AG09319 (cell line): ENCODE measurements at regions not wholly inside any gene's neighbourhood (a gene's known extent, or its start where the extent isn't known, plus 50 kb on each side); places are given as distances from the start of the nearest gene placed in this dataset.

Experiments used
- DNase-seq: peaks from one replicate; pipeline ENCODE4 v3.0.0-alpha.2; 2010; ENCODE audit warnings: low read depth; ENCODE audit errors: extremely low read depth
- TF ChIP-seq, protein P1 (sequence below): IDR thresholded peaks from 2 replicates; pipeline ENCODE4 v1.5.1; 2011; ENCODE audit warnings: low read depth, mild to moderate bottlenecking, inconsistent platforms, low read length, moderate library complexity

- TF ChIP-seq, protein P1, sequence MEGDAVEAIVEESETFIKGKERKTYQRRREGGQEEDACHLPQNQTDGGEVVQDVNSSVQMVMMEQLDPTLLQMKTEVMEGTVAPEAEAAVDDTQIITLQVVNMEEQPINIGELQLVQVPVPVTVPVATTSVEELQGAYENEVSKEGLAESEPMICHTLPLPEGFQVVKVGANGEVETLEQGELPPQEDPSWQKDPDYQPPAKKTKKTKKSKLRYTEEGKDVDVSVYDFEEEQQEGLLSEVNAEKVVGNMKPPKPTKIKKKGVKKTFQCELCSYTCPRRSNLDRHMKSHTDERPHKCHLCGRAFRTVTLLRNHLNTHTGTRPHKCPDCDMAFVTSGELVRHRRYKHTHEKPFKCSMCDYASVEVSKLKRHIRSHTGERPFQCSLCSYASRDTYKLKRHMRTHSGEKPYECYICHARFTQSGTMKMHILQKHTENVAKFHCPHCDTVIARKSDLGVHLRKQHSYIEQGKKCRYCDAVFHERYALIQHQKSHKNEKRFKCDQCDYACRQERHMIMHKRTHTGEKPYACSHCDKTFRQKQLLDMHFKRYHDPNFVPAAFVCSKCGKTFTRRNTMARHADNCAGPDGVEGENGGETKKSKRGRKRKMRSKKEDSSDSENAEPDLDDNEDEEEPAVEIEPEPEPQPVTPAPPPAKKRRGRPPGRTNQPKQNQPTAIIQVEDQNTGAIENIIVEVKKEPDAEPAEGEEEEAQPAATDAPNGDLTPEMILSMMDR: no peak
- DNase-seq: no peak
These were observed 161.2 kb upstream of the ECI2 start for GRCh38 chr6:4296552-4296951.

DNA sequence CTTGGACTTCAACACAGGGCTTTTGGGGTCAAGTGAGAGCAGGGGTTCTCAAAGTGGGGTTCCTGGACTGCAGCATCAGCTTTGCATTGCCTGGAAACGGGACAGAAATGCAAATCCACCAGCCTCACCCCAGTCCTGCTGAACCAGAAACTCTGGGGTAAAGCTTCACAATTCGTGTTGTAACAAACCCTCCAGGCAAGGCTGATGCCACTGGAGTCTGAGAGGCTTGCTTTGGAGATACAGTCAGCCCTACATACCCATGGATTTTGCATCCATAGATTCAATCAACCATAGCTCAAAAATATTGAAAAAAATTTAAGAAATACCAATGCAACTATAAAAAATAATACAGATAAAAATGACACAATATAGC, 160.4 kb upstream of the ECI2 start:
- TF ChIP-seq, protein P1: no peak
- no peak for DNase-seq

DNA sequence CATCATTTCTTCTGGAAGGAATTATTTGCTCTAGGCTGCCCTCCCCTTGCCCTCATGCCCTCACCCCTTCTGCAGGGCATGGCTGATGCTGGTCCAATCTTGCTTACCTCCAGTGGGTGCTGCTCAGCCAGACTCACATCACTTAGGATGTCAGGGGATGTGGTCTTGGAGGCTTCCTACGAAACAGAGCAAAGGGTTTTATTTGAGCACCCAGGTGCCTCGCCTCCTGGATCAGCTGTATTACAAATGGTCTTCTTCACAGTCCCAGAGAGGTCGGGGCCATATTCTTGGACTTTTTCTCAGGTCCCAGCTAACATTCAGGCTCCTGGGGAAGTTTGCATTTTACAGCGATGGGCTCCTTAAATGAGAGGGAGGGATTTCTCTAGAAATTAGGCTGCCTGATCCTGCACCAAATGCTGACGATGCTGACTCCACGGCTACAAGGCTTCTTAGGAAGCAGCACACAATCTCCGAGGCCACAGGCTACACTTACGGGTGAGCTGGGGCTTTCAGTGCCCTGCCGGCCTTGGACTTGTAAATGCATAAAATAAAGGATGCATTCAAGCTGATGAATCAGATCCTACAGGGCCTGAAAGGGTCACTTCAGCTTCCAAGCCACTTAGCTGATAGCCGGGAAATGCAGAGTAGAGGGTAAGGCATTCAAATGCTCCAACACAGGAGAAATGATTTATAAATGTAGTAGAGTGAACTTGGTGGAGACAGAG, 159.8 kb upstream of the ECI2 start:
- DNase-seq: no peak
- TF ChIP-seq, protein P1: no peak

DNA sequence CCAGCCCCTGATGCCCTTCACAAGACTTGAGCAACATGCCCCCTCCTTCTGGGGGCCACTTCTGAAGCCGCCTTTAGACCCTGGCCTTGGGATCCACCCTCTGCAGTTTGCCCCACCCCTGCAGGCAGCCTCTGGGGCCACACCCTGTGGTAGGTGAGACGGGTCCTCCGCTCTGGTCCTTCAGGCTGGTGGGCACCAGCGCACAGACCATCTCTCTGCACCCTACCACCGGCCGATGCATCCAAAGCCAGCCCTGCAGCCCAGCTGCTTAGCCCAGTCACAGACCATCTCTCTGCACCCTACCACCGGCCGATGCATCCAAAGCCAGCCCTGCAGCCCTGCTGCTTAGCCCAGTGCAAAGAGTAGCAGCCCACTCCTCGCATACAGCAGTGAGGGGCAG, 159.3 kb upstream of the ECI2 start:
- TF ChIP-seq, protein P1: no peak
- no peak for DNase-seq

- TF ChIP-seq, protein P1: no peak
These were observed 156.4 kb upstream of the ECI2 start for GRCh38 chr6:4291453-4292403.

DNA sequence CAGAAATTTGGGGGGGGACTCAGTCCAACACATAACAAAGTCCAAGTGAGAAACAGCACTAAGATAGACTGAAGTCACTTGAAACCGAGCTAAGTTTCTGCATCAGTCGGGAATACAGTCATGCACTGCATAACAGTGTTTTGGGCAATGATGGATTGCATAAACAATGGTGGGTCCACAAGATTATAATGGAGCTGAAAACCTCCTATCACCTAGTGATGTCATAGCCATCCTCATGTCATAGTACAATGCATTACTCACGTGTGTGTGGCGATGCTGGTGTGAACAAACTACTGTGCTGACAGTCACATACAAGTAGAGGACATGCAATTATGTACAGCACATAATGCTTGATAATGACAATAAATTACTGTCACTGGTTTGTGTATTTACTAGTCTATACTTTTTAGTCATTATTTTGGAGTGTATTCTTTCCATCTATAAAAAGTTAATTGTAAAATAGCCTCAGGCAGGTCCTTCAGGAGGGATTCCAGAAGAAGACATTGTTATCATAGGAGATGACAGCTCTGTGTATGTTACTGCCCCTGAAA, 154.5 kb upstream of the ECI2 start:
- DNase-seq: no peak
- TF ChIP-seq, protein P1: no peak

More at GRCh38 chr6:4291453-4292403, 156.4 kb upstream of the ECI2 start:
- DNase-seq: no peak
